Nephron (organoid): ENCODE measurements at regions not wholly inside any gene's neighbourhood (a gene's known extent, or its start where the extent isn't known, plus 50 kb on each side); places are given as distances from the start of the nearest gene placed in this dataset.

Experiments used
- H3K27ac Mint-ChIP-seq, 3 experiments: 2 replicates each; pipeline ENCODE4 v1.8.0; 2020; ENCODE audit warnings: mixed read lengths in 3 of 3, mild to moderate bottlenecking in 2 of 3, moderate library complexity in 1 of 3
- H3K27me3 Mint-ChIP-seq: 2 replicates; pipeline ENCODE4 v1.8.0; 2021; ENCODE audit warnings: low read depth, mild to moderate bottlenecking, moderate library complexity, mixed read lengths
- H3K36me3 Mint-ChIP-seq: 2 replicates; pipeline ENCODE4 v1.8.0; 2020; ENCODE audit warnings: low read depth, mixed read lengths
- H3K4me1 Mint-ChIP-seq: 2 replicates; pipeline ENCODE4 v1.8.0; 2020; ENCODE audit warnings: mixed read lengths
- H3K4me3 Mint-ChIP-seq, 3 experiments: 2 replicates each; pipeline ENCODE4 v1.8.0; 2020; ENCODE audit warnings: mild to moderate bottlenecking in 3 of 3, mixed read lengths in 3 of 3, moderate library complexity in 2 of 3
- H3K9me3 Mint-ChIP-seq: 2 replicates; pipeline ENCODE4 v1.8.0; 2020; ENCODE audit warnings: mixed read lengths
- CTCF ChIP-seq, 3 experiments: fragments of 200-600 bp; sonication (generic); IDR thresholded peaks; one replicate each; pipeline ENCODE4 v1.5.0; 2021; ENCODE audit warnings: antibody characterized with exemption in 3 of 3; ENCODE audit not compliant: unreplicated experiment in 3 of 3

GRCh38 chr4:81844717-81845116 is 373.0 kb upstream of the RASGEF1B start:
- H3K27me3 Mint-ChIP-seq, result peaks cover 9% of the 10 kb centered on the region
- H3K9me3 Mint-ChIP-seq, result no peaks in the 10 kb centered on the region
- H3K36me3 Mint-ChIP-seq, result no peaks in the 10 kb centered on the region
- H3K4me3 Mint-ChIP-seq, result no peak overlapping the region
- TF ChIP-seq CTCF (IDR thresholded peaks at IDR 0.05; ENCODE audit: unreplicated experiment in 3 of 3), result peak; percentile 82 to 90 (median 85)
- H3K4me1 Mint-ChIP-seq, result no peaks in the 10 kb centered on the region
- H3K27ac Mint-ChIP-seq, result no peak overlapping the region

- Mint-ChIP-seq H3K4me3 (no peak overlapping the region), H3K27me3 (peaks cover 9% of the 10 kb centered on the region), H3K36me3 (no peaks in the 10 kb centered on the region), H3K27ac (no peak overlapping the region), H3K4me1 (peaks cover 12% of the 10 kb centered on the region), H3K9me3 (no peaks in the 10 kb centered on the region)
- TF ChIP-seq CTCF (IDR thresholded peaks at IDR 0.05; ENCODE audit: unreplicated experiment in 3 of 3), result no peak
Observed at GRCh38 chr4:81839347-81840042, 367.8 kb upstream of the RASGEF1B start.

- H3K9me3 Mint-ChIP-seq, result no peaks in the 10 kb centered on the region
- H3K27ac Mint-ChIP-seq, result no peak overlapping the region
- H3K27me3 Mint-ChIP-seq, result peaks cover 9% of the 10 kb centered on the region
- no peaks in the 10 kb centered on the region for H3K36me3 Mint-ChIP-seq
- H3K4me3 Mint-ChIP-seq, result no peak overlapping the region
- peaks cover 12% of the 10 kb centered on the region for H3K4me1 Mint-ChIP-seq
- no peak for TF ChIP-seq CTCF (IDR thresholded peaks at IDR 0.05; ENCODE audit: unreplicated experiment in 3 of 3)
Observed at GRCh38 chr4:81838586-81838985, 366.9 kb upstream of the RASGEF1B start.

- TF ChIP-seq CTCF (IDR thresholded peaks at IDR 0.05; ENCODE audit: unreplicated experiment in 3 of 3), result no peak
- H3K4me1 Mint-ChIP-seq, result peaks cover 12% of the 10 kb centered on the region
- no peaks in the 10 kb centered on the region for H3K36me3 Mint-ChIP-seq
- no peak overlapping the region for H3K27ac Mint-ChIP-seq
- H3K27me3 Mint-ChIP-seq, result peaks cover 9% of the 10 kb centered on the region
- H3K9me3 Mint-ChIP-seq, result no peaks in the 10 kb centered on the region
- H3K4me3 Mint-ChIP-seq, result no peak overlapping the region
Observed at GRCh38 chr4:81836716-81837115, 365.0 kb upstream of the RASGEF1B start.

- Mint-ChIP-seq H3K4me1 (peaks cover 12% of the 10 kb centered on the region), H3K9me3 (no peaks in the 10 kb centered on the region), H3K27me3 (peaks cover 5% of the 10 kb centered on the region), H3K36me3 (no peaks in the 10 kb centered on the region), H3K27ac (no peak overlapping the region), H3K4me3 (no peak overlapping the region)
- TF ChIP-seq CTCF (IDR thresholded peaks at IDR 0.05; ENCODE audit: unreplicated experiment in 3 of 3), result no peak
Observed at GRCh38 chr4:81833576-81833975, 361.9 kb upstream of the RASGEF1B start.

GRCh38 chr4:81828991-81829390 is 357.3 kb upstream of the RASGEF1B start:
- no peaks in the 10 kb centered on the region for H3K36me3 Mint-ChIP-seq
- H3K4me1 Mint-ChIP-seq, result no peaks in the 10 kb centered on the region
- no peak overlapping the region for H3K4me3 Mint-ChIP-seq
- H3K27me3 Mint-ChIP-seq, result peaks cover 6% of the 10 kb centered on the region
- no peak for TF ChIP-seq CTCF (IDR thresholded peaks at IDR 0.05; ENCODE audit: unreplicated experiment in 3 of 3)
- H3K9me3 Mint-ChIP-seq, result no peaks in the 10 kb centered on the region
- no peak overlapping the region for H3K27ac Mint-ChIP-seq
